ENCODE measurements at regions not wholly inside any gene's neighbourhood (a gene's known extent, or its start where the extent isn't known, plus 50 kb on each side); places are given as distances from the start of the nearest gene placed in this dataset.

DNA sequence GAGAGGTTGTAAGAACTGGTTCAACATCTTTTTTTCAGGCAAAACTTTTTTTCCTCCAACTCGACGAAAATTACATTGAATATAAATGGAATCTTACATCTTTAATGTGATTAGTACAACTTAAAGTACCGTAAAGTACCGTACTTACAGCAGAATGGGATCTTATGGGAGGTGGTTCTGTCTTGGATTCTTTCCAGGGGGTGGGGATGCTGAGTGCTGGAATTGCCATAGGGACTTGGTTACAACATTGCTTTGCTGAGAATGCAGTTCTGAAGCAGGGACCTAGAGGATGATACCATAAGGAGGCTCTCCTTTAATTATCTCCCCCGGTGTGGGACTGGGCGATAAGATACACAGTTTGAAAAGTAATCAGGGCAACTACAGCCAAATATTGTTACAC lies 186.4 kb downstream of the KLF5 start:
- TF ChIP-seq, protein P1, sequence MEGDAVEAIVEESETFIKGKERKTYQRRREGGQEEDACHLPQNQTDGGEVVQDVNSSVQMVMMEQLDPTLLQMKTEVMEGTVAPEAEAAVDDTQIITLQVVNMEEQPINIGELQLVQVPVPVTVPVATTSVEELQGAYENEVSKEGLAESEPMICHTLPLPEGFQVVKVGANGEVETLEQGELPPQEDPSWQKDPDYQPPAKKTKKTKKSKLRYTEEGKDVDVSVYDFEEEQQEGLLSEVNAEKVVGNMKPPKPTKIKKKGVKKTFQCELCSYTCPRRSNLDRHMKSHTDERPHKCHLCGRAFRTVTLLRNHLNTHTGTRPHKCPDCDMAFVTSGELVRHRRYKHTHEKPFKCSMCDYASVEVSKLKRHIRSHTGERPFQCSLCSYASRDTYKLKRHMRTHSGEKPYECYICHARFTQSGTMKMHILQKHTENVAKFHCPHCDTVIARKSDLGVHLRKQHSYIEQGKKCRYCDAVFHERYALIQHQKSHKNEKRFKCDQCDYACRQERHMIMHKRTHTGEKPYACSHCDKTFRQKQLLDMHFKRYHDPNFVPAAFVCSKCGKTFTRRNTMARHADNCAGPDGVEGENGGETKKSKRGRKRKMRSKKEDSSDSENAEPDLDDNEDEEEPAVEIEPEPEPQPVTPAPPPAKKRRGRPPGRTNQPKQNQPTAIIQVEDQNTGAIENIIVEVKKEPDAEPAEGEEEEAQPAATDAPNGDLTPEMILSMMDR (IDR thresholded peaks at IDR 0.05; ENCODE audit: poor library complexity, severe bottlenecking) = no peak
- TF ChIP-seq RAD21 (conservative IDR thresholded peaks at IDR 0.05) = no peak
- TF ChIP-seq, protein P2, sequence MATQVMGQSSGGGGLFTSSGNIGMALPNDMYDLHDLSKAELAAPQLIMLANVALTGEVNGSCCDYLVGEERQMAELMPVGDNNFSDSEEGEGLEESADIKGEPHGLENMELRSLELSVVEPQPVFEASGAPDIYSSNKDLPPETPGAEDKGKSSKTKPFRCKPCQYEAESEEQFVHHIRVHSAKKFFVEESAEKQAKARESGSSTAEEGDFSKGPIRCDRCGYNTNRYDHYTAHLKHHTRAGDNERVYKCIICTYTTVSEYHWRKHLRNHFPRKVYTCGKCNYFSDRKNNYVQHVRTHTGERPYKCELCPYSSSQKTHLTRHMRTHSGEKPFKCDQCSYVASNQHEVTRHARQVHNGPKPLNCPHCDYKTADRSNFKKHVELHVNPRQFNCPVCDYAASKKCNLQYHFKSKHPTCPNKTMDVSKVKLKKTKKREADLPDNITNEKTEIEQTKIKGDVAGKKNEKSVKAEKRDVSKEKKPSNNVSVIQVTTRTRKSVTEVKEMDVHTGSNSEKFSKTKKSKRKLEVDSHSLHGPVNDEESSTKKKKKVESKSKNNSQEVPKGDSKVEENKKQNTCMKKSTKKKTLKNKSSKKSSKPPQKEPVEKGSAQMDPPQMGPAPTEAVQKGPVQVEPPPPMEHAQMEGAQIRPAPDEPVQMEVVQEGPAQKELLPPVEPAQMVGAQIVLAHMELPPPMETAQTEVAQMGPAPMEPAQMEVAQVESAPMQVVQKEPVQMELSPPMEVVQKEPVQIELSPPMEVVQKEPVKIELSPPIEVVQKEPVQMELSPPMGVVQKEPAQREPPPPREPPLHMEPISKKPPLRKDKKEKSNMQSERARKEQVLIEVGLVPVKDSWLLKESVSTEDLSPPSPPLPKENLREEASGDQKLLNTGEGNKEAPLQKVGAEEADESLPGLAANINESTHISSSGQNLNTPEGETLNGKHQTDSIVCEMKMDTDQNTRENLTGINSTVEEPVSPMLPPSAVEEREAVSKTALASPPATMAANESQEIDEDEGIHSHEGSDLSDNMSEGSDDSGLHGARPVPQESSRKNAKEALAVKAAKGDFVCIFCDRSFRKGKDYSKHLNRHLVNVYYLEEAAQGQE (IDR thresholded peaks at IDR 0.05; ENCODE audit: borderline replicate concordance) = no peak
- no peak for TF ChIP-seq POLR2AphosphoS5 (IDR thresholded peaks at IDR 0.05)
- no peak for TF ChIP-seq MXI1 (conservative IDR thresholded peaks at IDR 0.05; ENCODE audit: poor library complexity, severe bottlenecking)

All from neural cell (in vitro differentiated cells).